ENCODE measurements at regions not wholly inside any gene's neighbourhood (a gene's known extent, or its start where the extent isn't known, plus 50 kb on each side); places are given as distances from the start of the nearest gene placed in this dataset.

DNA sequence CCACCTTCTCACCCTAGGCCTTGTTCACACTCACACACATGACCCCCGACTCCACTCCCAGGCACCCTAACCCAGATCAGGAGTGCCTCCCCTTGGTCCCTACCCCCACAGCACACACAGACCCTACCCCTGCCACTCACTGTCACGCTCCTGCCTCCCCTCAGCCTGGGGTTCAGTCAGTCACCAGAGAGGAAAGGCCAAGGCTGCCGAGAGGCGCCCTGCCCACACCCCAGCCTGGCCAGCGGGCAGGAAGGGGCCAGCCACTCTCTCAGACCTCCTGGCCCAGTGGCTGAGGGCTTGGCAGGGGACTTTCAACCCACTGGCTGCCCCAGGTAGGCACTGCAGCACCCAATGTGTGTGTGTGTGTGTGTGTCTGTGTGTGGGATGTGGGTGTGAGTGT is 122.4 kb upstream of the MVB12B start:
- TF ChIP-seq EZH2 (IDR thresholded peaks at IDR 0.05; ENCODE audit: borderline replicate concordance, insufficient read depth, low read length, poor library complexity, severe bottlenecking) (no peak), TAF1 (IDR thresholded peaks at IDR 0.05; ENCODE audit: low read depth) (no peak)
- TF ChIP-seq, protein P1, sequence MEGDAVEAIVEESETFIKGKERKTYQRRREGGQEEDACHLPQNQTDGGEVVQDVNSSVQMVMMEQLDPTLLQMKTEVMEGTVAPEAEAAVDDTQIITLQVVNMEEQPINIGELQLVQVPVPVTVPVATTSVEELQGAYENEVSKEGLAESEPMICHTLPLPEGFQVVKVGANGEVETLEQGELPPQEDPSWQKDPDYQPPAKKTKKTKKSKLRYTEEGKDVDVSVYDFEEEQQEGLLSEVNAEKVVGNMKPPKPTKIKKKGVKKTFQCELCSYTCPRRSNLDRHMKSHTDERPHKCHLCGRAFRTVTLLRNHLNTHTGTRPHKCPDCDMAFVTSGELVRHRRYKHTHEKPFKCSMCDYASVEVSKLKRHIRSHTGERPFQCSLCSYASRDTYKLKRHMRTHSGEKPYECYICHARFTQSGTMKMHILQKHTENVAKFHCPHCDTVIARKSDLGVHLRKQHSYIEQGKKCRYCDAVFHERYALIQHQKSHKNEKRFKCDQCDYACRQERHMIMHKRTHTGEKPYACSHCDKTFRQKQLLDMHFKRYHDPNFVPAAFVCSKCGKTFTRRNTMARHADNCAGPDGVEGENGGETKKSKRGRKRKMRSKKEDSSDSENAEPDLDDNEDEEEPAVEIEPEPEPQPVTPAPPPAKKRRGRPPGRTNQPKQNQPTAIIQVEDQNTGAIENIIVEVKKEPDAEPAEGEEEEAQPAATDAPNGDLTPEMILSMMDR (IDR thresholded peaks at IDR 0.05; ENCODE audit: poor library complexity, severe bottlenecking): no peak
- no peaks in the 10 kb centered on the region for H4K20me1 ChIP-seq (ENCODE audit: insufficient read depth)
- no peak overlapping the region for H3K4me3 ChIP-seq (ENCODE audit: low read length)
- no peak overlapping the region for H3K9ac ChIP-seq (ENCODE audit: low read length)
- no peaks in the 10 kb centered on the region for H3K79me2 ChIP-seq (replicated peaks; ENCODE audit: insufficient read depth, low read length)
- H2AFZ ChIP-seq (ENCODE audit: low read depth, low read length): no peak overlapping the region
- H3K27me3 ChIP-seq (ENCODE audit: insufficient read depth, low read depth, low read length): no peaks in the 10 kb centered on the region
- peaks cover 3% of the 10 kb centered on the region for H3K9me3 ChIP-seq (ENCODE audit: low read length)
- H3K36me3 ChIP-seq (ENCODE audit: insufficient read depth, low read length): no peaks in the 10 kb centered on the region
- H3K4me2 ChIP-seq (ENCODE audit: low read length): no peak overlapping the region
- H3K9me2 ChIP-seq (ENCODE audit: insufficient read depth, low read length): no peaks in the 10 kb centered on the region
- no peaks in the 10 kb centered on the region for H3F3A ChIP-seq (ENCODE audit: insufficient read depth, low read length, poor library complexity, severe bottlenecking)
- H3K27ac ChIP-seq (ENCODE audit: low read length): no peak overlapping the region

DNA sequence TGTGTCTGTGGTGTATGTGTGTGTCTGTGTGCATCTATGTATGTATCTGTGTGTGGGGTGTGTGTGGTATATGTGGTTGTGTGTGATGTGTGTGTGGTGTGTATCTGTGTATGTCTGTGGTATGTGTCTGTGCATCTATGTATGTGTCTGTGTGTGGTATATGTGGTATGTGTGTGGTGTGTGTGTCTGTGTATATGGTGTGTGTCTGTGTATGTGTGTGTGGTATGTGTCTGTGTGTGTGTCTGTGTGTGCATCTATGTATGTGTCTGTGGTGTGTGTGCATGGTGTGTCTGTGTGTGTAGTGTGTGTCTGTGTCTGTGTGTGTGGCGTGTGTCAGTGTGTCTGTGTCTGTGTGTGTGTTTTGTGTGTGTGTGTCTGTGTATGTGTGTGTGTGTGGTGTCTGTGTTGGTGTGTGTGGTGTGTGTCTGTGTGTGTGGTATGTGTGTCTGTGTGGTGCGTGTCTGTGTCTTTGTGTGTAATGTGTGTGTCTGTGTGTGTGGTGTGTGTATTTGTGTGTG is 121.9 kb upstream of the MVB12B start:
- no peak overlapping the region for H2AFZ ChIP-seq (ENCODE audit: low read depth, low read length)
- H3K27ac ChIP-seq (ENCODE audit: low read length): no peak overlapping the region
- H4K20me1 ChIP-seq (ENCODE audit: insufficient read depth): no peaks in the 10 kb centered on the region
- peaks cover 3% of the 10 kb centered on the region for H3K9me3 ChIP-seq (ENCODE audit: low read length)
- H3F3A ChIP-seq (ENCODE audit: insufficient read depth, low read length, poor library complexity, severe bottlenecking): no peaks in the 10 kb centered on the region
- no peak overlapping the region for H3K4me2 ChIP-seq (ENCODE audit: low read length)
- TF ChIP-seq, protein P1 (IDR thresholded peaks at IDR 0.05; ENCODE audit: poor library complexity, severe bottlenecking): no peak
- TF ChIP-seq MXI1 (conservative IDR thresholded peaks at IDR 0.05; ENCODE audit: poor library complexity, severe bottlenecking): no peak
- TF ChIP-seq SMC3 (conservative IDR thresholded peaks at IDR 0.05; ENCODE audit: poor library complexity): no peak
- no peak for TF ChIP-seq EZH2 (IDR thresholded peaks at IDR 0.05; ENCODE audit: borderline replicate concordance, insufficient read depth, low read length, poor library complexity, severe bottlenecking)
- TF ChIP-seq, protein P2, sequence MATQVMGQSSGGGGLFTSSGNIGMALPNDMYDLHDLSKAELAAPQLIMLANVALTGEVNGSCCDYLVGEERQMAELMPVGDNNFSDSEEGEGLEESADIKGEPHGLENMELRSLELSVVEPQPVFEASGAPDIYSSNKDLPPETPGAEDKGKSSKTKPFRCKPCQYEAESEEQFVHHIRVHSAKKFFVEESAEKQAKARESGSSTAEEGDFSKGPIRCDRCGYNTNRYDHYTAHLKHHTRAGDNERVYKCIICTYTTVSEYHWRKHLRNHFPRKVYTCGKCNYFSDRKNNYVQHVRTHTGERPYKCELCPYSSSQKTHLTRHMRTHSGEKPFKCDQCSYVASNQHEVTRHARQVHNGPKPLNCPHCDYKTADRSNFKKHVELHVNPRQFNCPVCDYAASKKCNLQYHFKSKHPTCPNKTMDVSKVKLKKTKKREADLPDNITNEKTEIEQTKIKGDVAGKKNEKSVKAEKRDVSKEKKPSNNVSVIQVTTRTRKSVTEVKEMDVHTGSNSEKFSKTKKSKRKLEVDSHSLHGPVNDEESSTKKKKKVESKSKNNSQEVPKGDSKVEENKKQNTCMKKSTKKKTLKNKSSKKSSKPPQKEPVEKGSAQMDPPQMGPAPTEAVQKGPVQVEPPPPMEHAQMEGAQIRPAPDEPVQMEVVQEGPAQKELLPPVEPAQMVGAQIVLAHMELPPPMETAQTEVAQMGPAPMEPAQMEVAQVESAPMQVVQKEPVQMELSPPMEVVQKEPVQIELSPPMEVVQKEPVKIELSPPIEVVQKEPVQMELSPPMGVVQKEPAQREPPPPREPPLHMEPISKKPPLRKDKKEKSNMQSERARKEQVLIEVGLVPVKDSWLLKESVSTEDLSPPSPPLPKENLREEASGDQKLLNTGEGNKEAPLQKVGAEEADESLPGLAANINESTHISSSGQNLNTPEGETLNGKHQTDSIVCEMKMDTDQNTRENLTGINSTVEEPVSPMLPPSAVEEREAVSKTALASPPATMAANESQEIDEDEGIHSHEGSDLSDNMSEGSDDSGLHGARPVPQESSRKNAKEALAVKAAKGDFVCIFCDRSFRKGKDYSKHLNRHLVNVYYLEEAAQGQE (IDR thresholded peaks at IDR 0.05; ENCODE audit: borderline replicate concordance): no peak
- TF ChIP-seq EP300 (conservative IDR thresholded peaks at IDR 0.05; ENCODE audit: poor library complexity, severe bottlenecking): no peak
- TF ChIP-seq TAF1 (IDR thresholded peaks at IDR 0.05; ENCODE audit: low read depth): no peak
- H3K36me3 ChIP-seq (ENCODE audit: insufficient read depth, low read length): no peaks in the 10 kb centered on the region
- no peaks in the 10 kb centered on the region for H3K27me3 ChIP-seq (ENCODE audit: insufficient read depth, low read depth, low read length)
- no peak overlapping the region for H3K9ac ChIP-seq (ENCODE audit: low read length)
- H3K4me3 ChIP-seq (ENCODE audit: low read length): no peak overlapping the region
- H3K9me2 ChIP-seq (ENCODE audit: insufficient read depth, low read length): no peaks in the 10 kb centered on the region
- H3K79me2 ChIP-seq (replicated peaks; ENCODE audit: insufficient read depth, low read length): no peaks in the 10 kb centered on the region
